Ecto neural progenitor cell (in vitro differentiated cells): ENCODE measurements at regions not wholly inside any gene's neighbourhood (a gene's known extent, or its start where the extent isn't known, plus 50 kb on each side); places are given as distances from the start of the nearest gene placed in this dataset.
"Not testable (repeated sequence)": the region's sequence is repeated elsewhere in the genome, so short reads cannot be mapped to it uniquely, and the experiment has no call there.

Experiments
- DNase-seq: peaks from one replicate; pipeline ENCODE4 v3.0.0-alpha.2; 2018; ENCODE audit warnings: low spot score

GRCh38 chr3:30523366-30523765 is 83.0 kb upstream of the TGFBR2 start:
- no peak for DNase-seq

- DNase-seq = no peak
These were observed 81.9 kb upstream of the TGFBR2 start for GRCh38 chr3:30524357-30525040.

- DNase-seq = no peak
These were observed 80.4 kb upstream of the TGFBR2 start for GRCh38 chr3:30526031-30526430.

GRCh38 chr3:30527186-30527585 is 79.2 kb upstream of the TGFBR2 start:
- DNase-seq = no peak

GRCh38 chr3:30527720-30528119 is 78.7 kb upstream of the TGFBR2 start:
- no peak for DNase-seq

- no peak for DNase-seq
These were observed 76.3 kb upstream of the TGFBR2 start for GRCh38 chr3:30530084-30530483.

- DNase-seq = no peak
These were observed 75.3 kb upstream of the TGFBR2 start for GRCh38 chr3:30531017-30531570.

GRCh38 chr3:30535525-30535924 is 70.9 kb upstream of the TGFBR2 start:
- DNase-seq = no peak

- no peak for DNase-seq
These were observed 67.6 kb upstream of the TGFBR2 start for GRCh38 chr3:30538791-30539190.

GRCh38 chr3:30539206-30539605 is 67.2 kb upstream of the TGFBR2 start:
- DNase-seq = no peak

GRCh38 chr3:30539772-30540171 is 66.6 kb upstream of the TGFBR2 start:
- DNase-seq = no peak

GRCh38 chr3:30541156-30541555 is 65.2 kb upstream of the TGFBR2 start:
- not testable (repeated sequence) for DNase-seq

- no peak for DNase-seq
These were observed 63.5 kb upstream of the TGFBR2 start for GRCh38 chr3:30542897-30543296.

- DNase-seq = no peak
These were observed 61.6 kb upstream of the TGFBR2 start for GRCh38 chr3:30544812-30545211.

GRCh38 chr3:30546934-30547333 is 59.5 kb upstream of the TGFBR2 start:
- DNase-seq = no peak

GRCh38 chr3:30547716-30548115 is 58.7 kb upstream of the TGFBR2 start:
- DNase-seq = no peak

GRCh38 chr3:30548600-30548999 is 57.8 kb upstream of the TGFBR2 start:
- no peak for DNase-seq

GRCh38 chr3:30549600-30549999 is 56.8 kb upstream of the TGFBR2 start:
- DNase-seq = no peak

- no peak for DNase-seq
These were observed 56.2 kb upstream of the TGFBR2 start for GRCh38 chr3:30550246-30550645.

- DNase-seq = no peak
These were observed 55.1 kb upstream of the TGFBR2 start for GRCh38 chr3:30551266-30551665.

- DNase-seq = no peak
These were observed 54.5 kb upstream of the TGFBR2 start for GRCh38 chr3:30551927-30552326.

- DNase-seq = no peak
These were observed 52.6 kb upstream of the TGFBR2 start for GRCh38 chr3:30553641-30554316.

- DNase-seq = no peak
These were observed 52.1 kb upstream of the TGFBR2 start for GRCh38 chr3:30554317-30554690.

- DNase-seq = no peak
These were observed 50.4 kb upstream of the TGFBR2 start for GRCh38 chr3:30555968-30556367.
